HEK293 (cell line): ENCODE measurements at regions not wholly inside any gene's neighbourhood (a gene's known extent, or its start where the extent isn't known, plus 50 kb on each side); places are given as distances from the start of the nearest gene placed in this dataset.

Experiments used
- ZNF114 ChIP-seq: fragments of 450-650 bp; formaldehyde crosslinking; IDR thresholded peaks from 2 replicates; pipeline ENCODE4 v1.5.0; 2017; ENCODE audit warnings: missing biosample characterization, missing genetic modification characterization
- ZNF555 ChIP-seq: fragments of 450-650 bp; formaldehyde crosslinking; conservative IDR thresholded peaks from 2 replicates; pipeline ENCODE4 v1.5.1; 2017; ENCODE audit warnings: missing biosample characterization, mild to moderate bottlenecking, missing genetic modification characterization, inconsistent platforms
- TF ChIP-seq, protein P1 (sequence below): fragments of 450-650 bp; formaldehyde crosslinking; IDR thresholded peaks from 2 replicates; pipeline ENCODE4 v1.5.1; 2017; ENCODE audit warnings: missing biosample characterization, missing genetic modification characterization
- TF ChIP-seq, protein P2 (sequence below): fragments of 450-650 bp; formaldehyde crosslinking; IDR thresholded peaks from 2 replicates; pipeline ENCODE4 v1.5.1; 2016; ENCODE audit warnings: missing biosample characterization, missing genetic modification characterization

DNA sequence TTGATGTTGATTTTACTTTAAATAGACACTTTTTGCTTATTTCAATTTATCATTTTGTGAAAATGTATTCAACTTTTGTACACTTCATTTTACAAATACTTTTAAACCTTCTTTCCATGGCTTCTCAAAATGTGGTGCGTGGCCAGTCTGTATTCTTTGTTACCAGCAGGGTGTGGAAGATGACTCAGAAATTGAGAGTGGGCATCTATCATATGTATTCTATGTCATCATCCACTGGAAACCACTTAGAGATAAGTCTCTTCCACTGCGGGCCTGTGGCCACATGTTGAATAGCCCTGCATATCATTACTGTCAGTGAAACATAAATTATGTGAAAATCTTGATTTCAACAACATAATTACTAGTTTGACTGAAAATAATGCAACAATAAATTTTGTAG, 52.6 kb upstream of the MC3R start:
- TF ChIP-seq, protein P1, sequence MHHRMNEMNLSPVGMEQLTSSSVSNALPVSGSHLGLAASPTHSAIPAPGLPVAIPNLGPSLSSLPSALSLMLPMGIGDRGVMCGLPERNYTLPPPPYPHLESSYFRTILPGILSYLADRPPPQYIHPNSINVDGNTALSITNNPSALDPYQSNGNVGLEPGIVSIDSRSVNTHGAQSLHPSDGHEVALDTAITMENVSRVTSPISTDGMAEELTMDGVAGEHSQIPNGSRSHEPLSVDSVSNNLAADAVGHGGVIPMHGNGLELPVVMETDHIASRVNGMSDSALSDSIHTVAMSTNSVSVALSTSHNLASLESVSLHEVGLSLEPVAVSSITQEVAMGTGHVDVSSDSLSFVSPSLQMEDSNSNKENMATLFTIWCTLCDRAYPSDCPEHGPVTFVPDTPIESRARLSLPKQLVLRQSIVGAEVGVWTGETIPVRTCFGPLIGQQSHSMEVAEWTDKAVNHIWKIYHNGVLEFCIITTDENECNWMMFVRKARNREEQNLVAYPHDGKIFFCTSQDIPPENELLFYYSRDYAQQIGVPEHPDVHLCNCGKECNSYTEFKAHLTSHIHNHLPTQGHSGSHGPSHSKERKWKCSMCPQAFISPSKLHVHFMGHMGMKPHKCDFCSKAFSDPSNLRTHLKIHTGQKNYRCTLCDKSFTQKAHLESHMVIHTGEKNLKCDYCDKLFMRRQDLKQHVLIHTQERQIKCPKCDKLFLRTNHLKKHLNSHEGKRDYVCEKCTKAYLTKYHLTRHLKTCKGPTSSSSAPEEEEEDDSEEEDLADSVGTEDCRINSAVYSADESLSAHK (tag by site-specific recombination), result no peak
- TF ChIP-seq ZNF114, result no peak
- TF ChIP-seq, protein P2, sequence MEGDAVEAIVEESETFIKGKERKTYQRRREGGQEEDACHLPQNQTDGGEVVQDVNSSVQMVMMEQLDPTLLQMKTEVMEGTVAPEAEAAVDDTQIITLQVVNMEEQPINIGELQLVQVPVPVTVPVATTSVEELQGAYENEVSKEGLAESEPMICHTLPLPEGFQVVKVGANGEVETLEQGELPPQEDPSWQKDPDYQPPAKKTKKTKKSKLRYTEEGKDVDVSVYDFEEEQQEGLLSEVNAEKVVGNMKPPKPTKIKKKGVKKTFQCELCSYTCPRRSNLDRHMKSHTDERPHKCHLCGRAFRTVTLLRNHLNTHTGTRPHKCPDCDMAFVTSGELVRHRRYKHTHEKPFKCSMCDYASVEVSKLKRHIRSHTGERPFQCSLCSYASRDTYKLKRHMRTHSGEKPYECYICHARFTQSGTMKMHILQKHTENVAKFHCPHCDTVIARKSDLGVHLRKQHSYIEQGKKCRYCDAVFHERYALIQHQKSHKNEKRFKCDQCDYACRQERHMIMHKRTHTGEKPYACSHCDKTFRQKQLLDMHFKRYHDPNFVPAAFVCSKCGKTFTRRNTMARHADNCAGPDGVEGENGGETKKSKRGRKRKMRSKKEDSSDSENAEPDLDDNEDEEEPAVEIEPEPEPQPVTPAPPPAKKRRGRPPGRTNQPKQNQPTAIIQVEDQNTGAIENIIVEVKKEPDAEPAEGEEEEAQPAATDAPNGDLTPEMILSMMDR (tag by site-specific recombination), result no peak
- no peak for TF ChIP-seq ZNF555 (tag by site-specific recombination)
